ENCODE measurements at regions not wholly inside any gene's neighbourhood (a gene's known extent, or its start where the extent isn't known, plus 50 kb on each side); places are given as distances from the start of the nearest gene placed in this dataset.

DNA sequence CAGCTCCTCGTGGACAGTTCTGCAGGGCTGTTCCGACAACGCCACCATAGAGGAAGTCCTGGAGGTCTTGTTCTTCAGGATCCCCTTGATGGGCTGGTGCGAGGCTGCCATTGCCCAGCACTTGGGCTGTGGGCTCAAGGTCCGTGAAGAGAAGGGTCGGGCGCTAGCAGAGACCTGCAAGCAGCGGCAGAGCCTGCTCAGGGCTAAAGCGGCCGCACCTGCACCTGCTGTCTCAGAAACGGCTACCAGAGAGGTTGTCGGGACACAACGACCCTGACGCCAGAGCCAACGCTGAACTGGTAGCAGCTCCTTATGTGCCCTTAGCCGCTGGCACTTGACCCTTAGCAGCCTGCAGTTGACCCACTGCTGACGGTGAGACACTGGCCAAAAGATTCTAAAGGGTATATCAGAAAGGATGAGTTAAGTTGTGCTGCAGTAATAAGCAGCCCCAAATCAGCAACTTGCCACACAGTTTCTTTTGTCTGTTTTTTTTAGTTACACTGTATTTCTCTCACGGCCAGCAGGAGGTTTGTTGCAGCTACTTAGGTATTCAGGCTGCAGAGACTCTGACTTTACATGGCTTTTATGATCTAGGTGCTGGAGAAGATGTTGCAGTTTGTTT is 55.5 kb upstream of the ST6GAL2 start:
- DNase-seq, result no peak

DNA sequence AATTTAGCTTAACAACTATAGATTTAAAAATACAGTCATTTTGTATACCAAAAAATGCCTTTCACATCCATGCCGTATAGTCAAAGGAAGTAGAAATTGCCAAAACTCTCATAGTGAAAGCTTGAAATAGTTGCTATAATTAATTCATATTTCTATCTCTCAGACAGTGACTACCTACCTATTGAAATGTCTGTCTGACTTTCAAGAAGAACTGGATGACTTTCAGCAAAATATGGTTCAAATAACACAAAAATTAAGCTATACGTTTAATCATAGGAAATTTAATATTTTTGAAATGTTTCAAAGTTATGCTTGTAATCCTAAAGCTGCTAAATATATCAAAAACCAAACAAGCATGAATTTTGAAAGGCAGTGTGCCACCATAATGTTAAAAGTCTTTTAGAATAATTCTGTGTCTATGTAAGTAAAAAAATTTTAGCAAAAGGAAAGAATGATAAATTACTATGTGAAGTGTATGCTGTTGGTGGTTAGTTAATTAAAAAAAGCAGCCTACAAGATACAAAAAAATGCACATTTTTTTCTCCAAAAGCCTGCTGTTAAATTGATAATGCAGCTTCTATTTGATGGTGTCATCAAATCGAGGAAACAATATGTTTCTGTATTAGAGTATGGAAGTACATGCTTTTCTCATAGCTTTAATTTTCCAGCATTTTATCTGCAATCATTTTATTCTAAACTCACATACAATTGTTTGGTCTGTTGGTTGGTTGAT is 57.7 kb upstream of the ST6GAL2 start:
- DNase-seq, result no peak

DNA sequence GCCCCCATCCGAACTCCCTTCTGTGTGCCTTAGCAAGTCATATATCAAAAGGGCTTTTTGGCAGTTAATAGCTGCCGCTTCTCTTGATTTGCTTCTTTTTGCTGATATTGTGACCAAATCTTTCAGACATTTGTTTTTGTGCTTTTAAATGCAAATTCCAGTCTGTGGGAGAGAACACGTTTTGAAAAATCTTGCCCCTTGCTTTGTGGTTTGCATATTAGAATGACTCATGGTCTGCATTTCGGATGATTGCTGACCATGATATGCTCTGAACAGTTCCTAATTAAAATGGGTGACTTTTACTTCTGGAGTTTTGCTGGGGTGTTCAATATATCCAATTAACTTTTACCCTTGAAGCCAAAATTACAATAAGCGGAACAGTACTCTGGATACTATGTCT is 58.2 kb upstream of the ST6GAL2 start:
- DNase-seq, result no peak

DNA sequence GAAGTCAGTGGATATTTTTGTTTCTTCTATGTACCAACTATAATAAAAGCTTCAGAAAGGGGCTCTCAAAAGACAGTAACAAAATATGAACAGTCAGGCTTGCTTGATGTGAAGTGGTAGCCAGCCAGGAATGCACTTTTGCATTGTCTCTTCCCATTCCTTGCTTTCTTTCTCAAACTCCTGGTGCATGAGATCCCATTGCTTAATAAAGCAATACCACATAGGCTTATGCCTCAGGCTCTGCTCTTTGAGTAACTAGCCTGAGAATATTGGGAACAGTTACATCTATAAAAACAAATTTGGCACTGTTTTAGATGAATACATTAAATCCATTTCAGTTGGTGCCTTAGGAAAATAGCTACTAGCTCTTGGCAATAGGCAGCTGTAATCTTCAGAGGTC is 62.6 kb upstream of the ST6GAL2 start:
- DNase-seq, result no peak

DNA sequence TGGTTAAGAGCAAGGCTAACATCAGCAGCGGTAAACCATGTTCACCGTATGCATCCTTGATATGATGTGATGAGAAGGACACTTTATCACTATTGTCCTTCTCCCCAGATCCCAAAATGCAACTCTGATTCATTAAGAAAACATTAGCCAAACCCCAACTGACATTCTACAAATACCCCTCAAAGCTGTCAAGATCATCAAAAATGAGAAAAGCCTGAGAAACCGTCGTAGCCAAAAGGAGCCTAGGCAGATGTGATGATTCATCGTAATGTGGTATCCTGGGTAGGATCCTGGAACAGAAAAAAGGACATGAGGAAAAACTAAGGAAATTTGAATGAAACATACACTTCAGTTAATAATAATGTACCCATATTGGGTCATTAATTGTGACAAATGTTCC is 67.3 kb upstream of the ST6GAL2 start:
- DNase-seq, result no peak

DNA sequence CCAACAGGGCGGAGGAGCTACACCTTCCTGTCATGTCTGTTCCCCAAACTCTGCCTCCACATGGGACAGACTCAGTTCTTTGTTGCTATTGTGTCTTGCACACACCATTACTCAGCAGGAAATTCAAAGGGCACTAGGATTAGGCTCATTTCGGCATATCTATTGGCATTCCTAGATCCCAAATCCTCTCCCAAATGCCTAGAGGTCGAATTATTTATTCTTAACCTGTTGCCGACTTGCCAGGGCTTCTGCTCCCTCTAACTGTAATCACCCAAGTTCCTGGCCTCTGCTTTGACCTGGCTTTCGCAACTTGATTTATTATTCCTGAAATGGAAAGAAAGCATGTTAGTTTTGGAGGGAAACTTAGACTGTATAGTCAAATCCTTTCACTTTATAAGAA is 67.8 kb upstream of the ST6GAL2 start:
- DNase-seq, result no peak

DNA sequence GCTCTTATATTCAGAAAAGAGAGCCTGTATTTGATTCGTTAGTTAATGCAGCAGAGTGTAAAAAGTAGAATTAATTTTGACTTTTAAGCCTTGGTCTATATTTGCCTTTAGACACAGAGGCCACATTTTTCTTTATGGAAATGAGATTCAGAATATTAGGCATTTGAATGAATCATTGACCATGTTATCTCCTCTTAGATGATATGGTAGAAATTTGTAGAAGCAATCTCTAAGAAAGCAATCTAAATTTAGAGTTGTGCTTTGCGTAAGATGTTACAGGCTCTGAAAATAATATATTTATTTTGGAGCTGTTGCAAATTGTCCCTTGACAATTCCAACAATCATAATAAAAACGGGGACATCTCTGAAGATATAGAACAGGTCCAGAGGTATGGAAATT is 68.3 kb upstream of the ST6GAL2 start:
- DNase-seq, result no peak

DNA sequence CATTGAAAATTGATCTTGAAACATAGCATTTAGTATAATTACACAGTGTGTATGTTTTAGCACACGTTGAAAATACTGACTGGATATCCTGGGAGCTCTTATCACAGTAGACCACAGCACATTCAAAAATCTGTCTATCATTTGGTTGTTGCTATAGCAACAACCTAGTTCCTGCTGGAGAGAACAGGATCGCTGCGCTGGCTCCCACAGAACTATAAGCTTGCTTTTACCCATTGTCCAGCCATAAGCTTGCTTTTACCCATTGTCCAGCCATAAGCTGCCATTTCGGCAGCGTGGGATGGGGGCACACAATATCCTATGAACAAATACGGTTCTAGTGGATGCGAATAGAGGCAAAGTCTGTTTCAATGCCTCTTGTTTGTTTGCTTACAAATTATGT is 70.4 kb upstream of the ST6GAL2 start:
- DNase-seq, result no peak

DNA sequence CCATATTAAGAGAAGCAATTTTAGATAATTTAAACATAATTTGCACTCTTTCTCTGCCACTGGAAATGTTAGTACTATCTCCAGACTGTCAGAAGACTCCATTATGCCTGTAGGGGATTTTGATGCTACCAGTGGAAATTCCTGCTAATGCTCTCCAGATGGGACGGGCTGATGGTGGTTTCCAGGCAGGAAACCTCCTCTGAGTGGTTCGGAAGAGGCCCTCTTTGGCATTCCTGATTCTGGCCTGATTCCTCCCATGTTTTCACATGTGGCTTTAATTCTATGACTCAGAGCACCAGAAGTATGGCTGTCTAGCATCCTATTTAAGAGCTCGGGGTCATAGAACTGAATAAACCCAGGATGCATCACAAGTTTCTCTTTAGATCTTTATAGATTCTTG is 70.9 kb upstream of the ST6GAL2 start:
- no peak for DNase-seq

DNA sequence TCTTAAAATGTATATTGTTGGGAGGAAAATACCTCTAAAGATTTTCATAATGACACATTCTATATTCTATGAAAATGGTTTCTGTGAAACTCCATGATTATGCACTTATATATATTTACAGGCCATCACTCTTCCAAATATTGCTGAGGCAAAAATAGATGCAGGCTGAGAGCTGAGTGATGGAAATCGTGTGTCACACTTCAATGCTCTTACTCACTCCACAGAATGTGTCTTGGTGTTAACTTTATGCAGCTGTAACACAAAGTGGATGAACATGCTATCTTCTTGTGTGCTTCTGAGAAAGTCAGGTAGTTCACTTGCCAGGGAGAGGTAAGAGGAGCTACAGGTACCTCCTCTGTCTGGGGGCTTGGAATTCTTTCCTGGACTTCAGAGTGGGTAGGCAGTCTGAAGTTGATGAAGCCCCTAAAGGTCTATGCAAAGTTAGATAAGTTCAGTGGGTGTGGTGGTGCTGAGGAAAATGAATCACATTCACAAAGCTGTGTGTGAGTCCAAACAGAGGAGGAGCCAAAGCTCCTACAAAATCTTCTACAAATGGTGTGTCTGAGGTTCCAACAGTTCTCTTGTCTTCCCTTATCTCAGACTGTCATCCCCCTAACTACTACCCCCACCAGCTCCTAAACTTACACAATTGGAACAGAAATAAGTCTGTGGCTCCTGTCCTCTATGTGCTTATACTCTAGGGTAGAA is 74.2 kb upstream of the ST6GAL2 start:
- DNase-seq, result no peak

DNA sequence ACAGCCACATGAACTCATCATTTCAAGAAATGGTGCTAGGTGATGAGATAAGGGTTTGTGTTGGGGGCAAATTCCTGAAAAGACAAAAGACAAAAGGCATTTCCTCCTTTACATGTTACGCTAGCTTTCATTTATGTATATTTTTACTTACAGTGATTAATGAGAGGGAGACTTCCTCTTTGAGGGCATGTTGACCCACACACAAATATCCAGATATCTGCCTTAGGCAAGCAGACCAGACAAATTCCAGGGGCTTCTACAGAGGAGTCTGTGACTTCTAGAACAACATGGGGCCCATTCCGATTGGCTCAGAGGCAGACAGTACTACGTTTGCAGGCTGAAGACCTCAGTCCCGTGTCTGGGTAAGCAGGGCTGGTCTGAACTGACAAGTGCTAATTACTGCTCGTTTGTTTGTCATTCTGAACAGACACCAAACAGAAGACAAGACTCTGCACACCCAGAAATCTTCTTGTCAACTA is 74.8 kb upstream of the ST6GAL2 start:
- DNase-seq, result peak; percentile 5

DNA sequence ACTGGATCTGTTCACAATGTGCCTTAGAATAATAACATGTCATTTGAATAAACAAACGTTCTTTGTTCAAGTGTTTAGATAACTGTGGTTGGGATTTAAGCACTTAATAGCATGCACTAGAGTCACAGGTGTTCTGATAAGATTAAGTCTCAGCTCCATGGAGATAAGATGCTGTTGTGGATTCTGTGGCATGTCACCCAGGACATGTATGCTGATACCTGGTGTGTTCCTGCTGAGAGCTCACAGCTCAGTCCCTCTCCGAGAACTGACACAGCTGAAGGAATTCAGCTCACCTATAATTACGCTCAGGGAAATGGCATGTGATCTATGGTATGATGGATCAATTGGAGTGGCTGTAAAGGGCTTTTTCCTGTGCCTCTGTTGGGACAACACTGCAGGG is 75.4 kb upstream of the ST6GAL2 start:
- DNase-seq, result peak; percentile 73

DNA sequence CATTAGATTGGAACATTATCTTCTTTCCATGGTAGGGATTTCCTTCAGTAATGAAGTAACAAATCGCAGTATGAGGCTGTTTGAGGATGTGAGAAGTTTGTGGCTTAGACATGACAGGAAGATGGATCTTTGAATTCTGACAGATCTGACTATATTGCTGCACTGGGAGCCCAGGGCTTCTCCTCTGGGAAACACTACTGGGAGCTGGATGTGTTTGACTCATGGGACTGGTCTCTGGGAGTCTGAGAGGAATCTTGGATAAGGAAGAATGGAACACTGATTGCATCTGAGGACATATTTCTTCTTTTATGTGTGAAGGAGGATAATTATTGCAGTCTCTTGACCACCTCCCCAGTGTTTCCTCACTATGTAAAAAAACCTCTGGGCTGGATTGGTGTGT is 77.2 kb upstream of the ST6GAL2 start:
- DNase-seq, result no peak

DNA sequence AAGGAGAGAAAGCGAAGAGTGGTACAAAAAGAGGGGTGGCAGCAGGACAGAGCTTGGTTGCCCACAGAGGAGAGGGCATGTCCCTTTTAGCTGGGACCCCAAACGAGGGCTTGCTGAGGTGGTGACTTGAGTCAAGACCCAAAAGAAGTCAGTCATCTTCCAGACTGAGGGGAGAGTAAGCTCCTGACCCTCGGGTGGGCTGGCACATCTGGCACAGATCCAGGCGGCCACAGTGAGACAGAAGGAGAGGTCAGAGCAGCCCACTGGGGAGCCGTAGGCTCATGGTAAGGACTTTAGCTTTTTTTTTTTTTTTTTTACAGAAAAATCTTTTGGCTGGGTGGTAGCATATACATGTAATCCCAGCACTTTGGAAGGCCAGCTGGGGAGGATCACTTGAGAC is 77.9 kb upstream of the ST6GAL2 start:
- DNase-seq, result no peak

DNA sequence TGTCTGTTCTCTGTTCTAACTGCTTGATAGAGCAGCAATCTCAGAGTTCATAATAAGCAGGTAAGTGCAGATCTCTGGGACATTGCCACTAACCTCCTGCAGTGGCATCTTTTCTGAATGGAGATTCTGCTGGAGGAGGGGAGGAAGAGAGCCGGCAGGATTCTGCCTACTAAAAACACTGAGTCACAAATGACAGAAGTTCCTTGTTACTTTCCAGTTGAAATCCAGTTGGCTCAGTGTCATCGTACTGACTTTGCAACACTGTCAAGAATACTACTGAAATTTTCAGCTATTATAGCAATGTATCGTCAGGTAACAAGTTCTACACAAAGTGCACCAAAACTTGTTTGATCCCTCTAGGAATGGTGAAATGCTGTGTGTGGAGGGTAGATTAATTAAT is 79.6 kb upstream of the ST6GAL2 start:
- DNase-seq, result no peak

DNA sequence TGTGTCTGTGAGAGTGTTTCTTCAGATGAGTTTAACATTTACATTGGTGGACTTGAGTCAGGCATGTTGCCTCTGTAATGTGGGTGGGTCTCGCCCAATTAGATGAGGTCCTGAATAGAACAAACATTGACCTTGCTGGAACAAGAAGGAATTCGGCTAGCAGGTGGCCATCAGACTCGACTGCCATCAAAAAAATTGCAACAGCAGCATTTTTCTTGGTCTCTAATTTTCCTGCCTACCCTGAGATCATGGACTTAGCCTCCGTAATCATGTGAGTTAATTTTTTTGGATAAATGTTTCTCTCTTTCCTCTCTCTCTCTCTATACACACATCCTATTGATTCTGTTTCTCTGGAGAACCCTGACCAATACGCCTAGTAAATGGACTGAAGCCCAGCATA is 83.8 kb upstream of the ST6GAL2 start:
- DNase-seq, result no peak

DNA sequence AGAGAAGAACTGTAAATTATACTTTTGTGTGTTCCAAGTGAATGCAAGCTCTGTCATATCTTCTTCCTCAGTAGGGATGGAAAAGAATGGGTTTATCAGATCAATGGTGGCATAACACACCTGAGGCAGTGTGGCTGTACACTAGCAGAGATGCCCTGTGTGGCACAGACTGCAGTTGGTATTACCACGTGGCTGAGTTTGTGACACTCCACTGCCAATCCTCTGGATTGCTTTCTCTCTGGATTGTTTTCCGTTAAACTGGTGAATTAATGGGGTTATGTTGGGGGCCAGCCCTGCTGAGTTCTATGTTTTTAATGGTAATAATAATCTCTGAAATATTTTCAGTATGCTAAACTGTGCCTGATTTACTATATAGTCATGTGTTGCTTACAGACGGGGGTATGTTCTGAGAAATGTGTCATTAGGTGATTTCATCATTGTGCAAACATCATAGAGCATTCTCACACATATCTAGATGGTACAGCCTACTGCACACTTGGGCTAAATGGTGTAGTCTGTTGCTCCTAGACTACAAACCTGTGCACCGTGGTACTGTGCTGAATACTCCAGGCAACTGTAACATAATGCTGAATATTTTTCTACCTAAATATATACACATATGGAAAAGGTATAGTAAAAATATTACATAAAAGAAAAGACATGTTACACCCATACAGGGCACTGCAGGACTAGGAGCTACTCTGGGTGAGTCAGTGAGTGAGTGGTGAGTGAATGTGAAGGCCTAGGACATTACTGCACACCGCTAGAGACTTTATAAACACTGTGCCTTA is 84.7 kb upstream of the ST6GAL2 start:
- no peak for DNase-seq

DNA sequence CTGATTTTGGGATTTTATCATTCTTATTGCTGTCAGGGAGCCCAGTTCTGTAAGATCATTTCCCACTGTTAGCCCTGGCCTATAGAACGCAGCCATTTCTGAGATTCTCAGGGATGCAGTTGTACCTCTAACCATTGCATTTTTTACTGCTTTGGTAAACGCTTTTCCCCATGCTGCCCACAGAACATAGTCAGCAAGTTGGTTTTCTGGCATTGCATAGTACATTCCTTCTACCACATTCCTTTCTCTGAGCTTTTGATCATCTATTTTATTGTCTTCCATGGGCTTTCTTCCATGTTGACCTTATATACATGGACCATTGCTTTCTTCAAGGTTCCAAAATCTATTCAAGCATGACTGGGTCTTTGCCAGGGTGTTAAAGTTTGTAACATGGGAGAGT is 86.8 kb upstream of the ST6GAL2 start:
- DNase-seq, result no peak

DNA sequence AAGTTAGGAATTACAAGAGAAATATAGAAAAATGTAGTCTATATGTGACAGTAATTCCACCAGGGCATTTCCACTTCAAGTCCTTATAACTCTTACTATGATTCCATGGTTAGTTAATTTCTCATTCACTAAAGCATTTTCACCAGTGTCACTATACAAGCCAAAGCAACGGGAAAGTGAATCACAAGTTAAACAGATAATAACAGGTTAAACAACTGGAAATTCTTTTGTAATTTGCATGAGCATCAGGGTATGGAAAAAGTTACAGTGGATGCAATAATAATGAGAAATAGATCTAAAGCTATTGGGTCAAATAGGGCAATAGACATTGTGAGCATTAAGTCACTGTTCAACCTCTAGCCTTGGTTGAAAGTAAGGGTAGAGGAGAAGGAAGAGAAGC is 88.9 kb upstream of the ST6GAL2 start:
- no peak for DNase-seq

DNA sequence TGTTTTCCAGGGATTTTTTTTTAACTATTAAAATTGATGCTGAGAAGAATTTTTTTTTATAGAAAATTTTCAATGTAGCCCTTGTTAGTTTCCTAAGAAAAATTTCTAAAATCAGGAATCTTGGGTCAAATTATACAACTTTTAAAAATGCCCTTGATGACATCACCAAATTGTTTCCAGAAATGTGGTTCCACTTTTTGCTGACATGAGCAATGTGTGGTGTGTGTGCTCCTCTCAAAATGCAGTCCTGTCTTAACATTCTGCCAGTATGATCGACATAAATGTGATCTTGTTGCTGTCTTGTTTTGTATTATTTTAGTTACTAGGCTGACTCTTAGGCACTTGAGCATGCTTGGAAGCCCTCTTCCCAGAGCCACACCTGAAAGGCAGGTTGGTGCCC is 89.7 kb upstream of the ST6GAL2 start:
- no peak for DNase-seq

DNA sequence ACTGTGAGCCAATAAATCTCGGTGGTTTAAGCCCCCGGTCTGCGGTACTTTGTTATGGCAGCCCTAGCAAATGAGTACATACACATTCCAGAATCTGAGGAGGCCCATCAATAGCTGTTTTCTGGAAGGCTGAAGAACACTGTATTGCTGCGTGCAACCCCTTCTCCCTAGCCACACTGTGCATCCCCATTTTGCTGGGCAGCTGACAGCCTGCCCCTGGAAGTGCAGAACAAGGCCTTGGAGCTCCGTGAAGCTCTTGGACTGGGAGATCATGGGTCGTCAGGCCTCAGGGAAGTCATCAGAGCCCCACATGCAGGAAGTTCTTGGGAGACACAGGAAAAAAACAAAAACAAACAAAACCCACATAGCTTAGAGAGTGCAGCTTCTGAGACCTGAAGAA is 90.6 kb upstream of the ST6GAL2 start:
- DNase-seq, result no peak

DNA sequence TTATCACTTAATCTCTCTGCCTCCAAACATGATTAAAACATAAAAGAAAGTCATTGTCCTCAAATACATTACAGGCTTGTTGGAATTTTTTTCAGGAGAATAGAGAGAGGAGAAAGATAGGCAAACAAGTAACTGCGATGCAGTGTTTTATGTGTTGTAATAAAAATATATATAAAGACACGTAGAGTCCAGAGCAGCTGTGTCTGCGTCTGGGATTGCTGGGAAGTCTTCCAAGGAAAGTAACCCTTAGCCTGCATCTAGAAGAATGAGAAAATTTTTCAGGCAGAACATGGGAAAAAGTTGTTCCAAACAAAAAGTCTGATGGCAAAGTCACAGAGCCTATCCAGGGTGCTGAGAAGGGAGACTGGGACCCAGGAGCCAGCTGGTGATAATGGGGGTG is 91.8 kb upstream of the ST6GAL2 start:
- no peak for DNase-seq

DNA sequence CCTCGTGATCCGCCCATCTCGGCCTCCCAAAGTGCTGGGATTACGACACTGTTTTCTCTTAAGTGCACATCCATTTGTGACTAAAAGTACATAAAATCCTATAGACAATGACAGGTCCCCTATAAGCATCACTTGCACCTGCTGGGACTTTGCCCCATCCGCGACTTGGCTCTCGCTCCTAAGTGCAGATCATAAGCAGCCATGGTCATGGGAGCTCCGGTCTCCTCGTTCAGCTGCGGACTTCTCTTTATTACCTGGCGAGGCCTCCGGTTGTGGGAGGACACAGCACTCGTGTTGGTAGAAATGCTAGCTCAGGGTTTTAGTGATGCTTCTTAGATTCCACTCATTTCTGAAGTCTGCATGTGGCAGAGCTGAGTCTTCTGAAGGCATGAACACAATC is 92.7 kb upstream of the ST6GAL2 start:
- no peak for DNase-seq

DNA sequence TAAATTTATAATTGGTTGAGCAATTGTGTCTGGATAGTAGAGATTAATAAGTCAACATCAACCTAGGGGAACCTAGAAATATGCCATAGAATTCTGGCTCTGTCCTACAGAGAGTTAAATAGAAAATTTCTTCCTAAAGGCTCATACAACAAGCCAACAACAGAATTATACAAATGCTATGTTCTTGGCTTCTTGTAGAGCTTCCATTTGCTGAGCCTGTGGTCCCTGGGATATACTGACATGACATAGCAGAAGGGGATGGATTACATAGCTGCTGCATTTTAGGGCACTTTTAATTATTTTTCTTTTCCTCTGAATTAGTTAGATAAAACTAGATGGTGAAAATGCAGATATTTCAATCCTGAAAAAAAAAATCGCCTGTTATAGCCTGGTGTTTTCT is 95.5 kb upstream of the ST6GAL2 start:
- no peak for DNase-seq
